Hepatocyte (in vitro differentiated cells): ENCODE measurements at regions not wholly inside any gene's neighbourhood (a gene's known extent, or its start where the extent isn't known, plus 50 kb on each side); places are given as distances from the start of the nearest gene placed in this dataset.

ENCODE experiments used
- DNase-seq: peaks from one replicate; pipeline ENCODE4 v3.0.0-alpha.2; 2016; ENCODE audit warnings: low spot score
- H2AFZ ChIP-seq: fragments of 200-600 bp; sonication (generic); 2 replicates; pipeline ENCODE4 v1.6.0; 2016; ENCODE audit warnings: antibody characterized with exemption, mild to moderate bottlenecking
- H3K27ac ChIP-seq: fragments of 200-600 bp; sonication (generic); 2 replicates; pipeline ENCODE4 v1.5.1; 2016; ENCODE audit warnings: mild to moderate bottlenecking
- H3K27me3 ChIP-seq: fragments of 200-600 bp; sonication (generic); 2 replicates; pipeline ENCODE4 v1.6.1; 2016
- H3K36me3 ChIP-seq: fragments of 200-600 bp; sonication (generic); replicated peaks from 2 replicates; pipeline ENCODE4 v1.5.1; 2016; ENCODE audit warnings: low read depth; ENCODE audit not compliant: insufficient read depth
- H3K4me1 ChIP-seq: fragments of 200-600 bp; sonication (generic); 2 replicates; pipeline ENCODE4 v1.5.1; 2016; ENCODE audit warnings: mild to moderate bottlenecking, moderate library complexity; ENCODE audit not compliant: insufficient read depth
- H3K4me2 ChIP-seq: fragments of 200-600 bp; sonication (generic); 2 replicates; pipeline ENCODE4 v1.6.0; 2016
- H3K4me3 ChIP-seq: fragments of 200-600 bp; sonication (generic); 2 replicates; pipeline ENCODE4 v1.5.1; 2016; ENCODE audit warnings: mild to moderate bottlenecking
- H3K79me2 ChIP-seq: fragments of 200-600 bp; sonication (generic); 2 replicates; pipeline ENCODE4 v1.6.0; 2017; ENCODE audit warnings: mild to moderate bottlenecking
- H3K9me2 ChIP-seq: fragments of 200-600 bp; sonication (generic); replicated peaks from 2 replicates; pipeline ENCODE4 v1.6.0; 2017; ENCODE audit warnings: mild to moderate bottlenecking; ENCODE audit not compliant: insufficient read depth
- H3K9me3 ChIP-seq: fragments of 200-600 bp; sonication (generic); 2 replicates; pipeline ENCODE4 v1.5.1; 2016; ENCODE audit warnings: low read depth, mild to moderate bottlenecking
- H4K20me1 ChIP-seq: fragments of 200-600 bp; sonication (generic); 2 replicates; pipeline ENCODE4 v1.6.0; 2016; ENCODE audit warnings: mild to moderate bottlenecking; ENCODE audit not compliant: insufficient read depth, poor library complexity, severe bottlenecking
- CTCF ChIP-seq: fragments of 200-600 bp; sonication (generic); IDR thresholded peaks from 2 replicates; pipeline ENCODE4 v1.5.1; 2016; ENCODE audit warnings: antibody characterized with exemption, mild to moderate bottlenecking; ENCODE audit not compliant: poor library complexity
- EZH2 ChIP-seq: fragments of 200-600 bp; sonication (generic); IDR thresholded peaks from 2 replicates; pipeline ENCODE4 v1.6.1; 2016; ENCODE audit warnings: antibody characterized with exemption, mild to moderate bottlenecking, borderline replicate concordance
- EZH2phosphoT487 ChIP-seq: fragments of 200-600 bp; sonication (generic); IDR thresholded peaks from one replicate; pipeline ENCODE4 v1.6.1; 2018; ENCODE audit warnings: antibody characterized with exemption, mild to moderate bottlenecking, low read depth, moderate library complexity; ENCODE audit not compliant: unreplicated experiment, severe bottlenecking
- WGBS: methylation state at CpG from one replicate; pipeline ENCODE4 v1.1.6; 2016; ENCODE audit warnings: low lambda C conversion rate; ENCODE audit errors: missing lambda C conversion rate; 5-methylcytosine and 5-hydroxymethylcytosine counted together

- no peaks in the 10 kb centered on the region for H3K4me1 ChIP-seq
- no peak overlapping the region for H3K27ac ChIP-seq
- H3K9me2 ChIP-seq: no peaks in the 10 kb centered on the region
- no peaks in the 10 kb centered on the region for H3K36me3 ChIP-seq
- no peaks in the 10 kb centered on the region for H3K79me2 ChIP-seq
- no peak overlapping the region for H3K4me2 ChIP-seq
- H3K27me3 ChIP-seq: peaks cover 7% of the 10 kb centered on the region
- H3K9me3 ChIP-seq: no peaks in the 10 kb centered on the region
- H3K4me3 ChIP-seq: no peak overlapping the region
- no peak for DNase-seq
- H2AFZ ChIP-seq: no peak overlapping the region
- WGBS: 91% methylated on average over 6 of the region's 6 CpGs
- TF ChIP-seq CTCF (no peak), EZH2phosphoT487 (no peak), EZH2 (no peak)
- H4K20me1 ChIP-seq: no peaks in the 10 kb centered on the region
Measured at GRCh38 chr6:33955566-33955965, 151.8 kb upstream of the MLN start.

GRCh38 chr6:33954453-33954852 is 150.7 kb upstream of the MLN start:
- WGBS: 61% methylated on average over 3 of the region's 3 CpGs
- H3K9me2 ChIP-seq: no peaks in the 10 kb centered on the region
- no peak for DNase-seq

GRCh38 chr6:33953171-33953570 is 149.4 kb upstream of the MLN start:
- WGBS: 84% methylated on average over 3 of the region's 3 CpGs
- Histone ChIP-seq H3K36me3 (no peaks in the 10 kb centered on the region), H3K9me3 (no peaks in the 10 kb centered on the region), H3K4me3 (no peak overlapping the region), H3K27me3 (peaks cover 7% of the 10 kb centered on the region), H3K27ac (no peak overlapping the region), H3K79me2 (no peaks in the 10 kb centered on the region), H3K4me1 (no peaks in the 10 kb centered on the region), H3K4me2 (no peak overlapping the region), H2AFZ (no peak overlapping the region), H4K20me1 (no peaks in the 10 kb centered on the region), H3K9me2 (no peaks in the 10 kb centered on the region)
- no peak for DNase-seq
- TF ChIP-seq EZH2 (no peak), EZH2phosphoT487 (no peak), CTCF (no peak)

More at GRCh38 chr6:33954453-33954852, 150.7 kb upstream of the MLN start:
- no peak overlapping the region for H2AFZ ChIP-seq
- no peak overlapping the region for H3K4me3 ChIP-seq
- H3K79me2 ChIP-seq: no peaks in the 10 kb centered on the region
- H3K4me2 ChIP-seq: no peak overlapping the region
- no peaks in the 10 kb centered on the region for H3K9me3 ChIP-seq
- no peaks in the 10 kb centered on the region for H3K4me1 ChIP-seq
- no peak overlapping the region for H3K27ac ChIP-seq
- peaks cover 7% of the 10 kb centered on the region for H3K27me3 ChIP-seq
- no peak for TF ChIP-seq EZH2
- TF ChIP-seq CTCF: no peak
- TF ChIP-seq EZH2phosphoT487: no peak
- H3K36me3 ChIP-seq: no peaks in the 10 kb centered on the region
- no peaks in the 10 kb centered on the region for H4K20me1 ChIP-seq

GRCh38 chr6:33952016-33952415 is 148.2 kb upstream of the MLN start:
- Histone ChIP-seq H3K9me2 (no peaks in the 10 kb centered on the region), H3K4me1 (no peaks in the 10 kb centered on the region), H2AFZ (no peak overlapping the region), H4K20me1 (no peaks in the 10 kb centered on the region), H3K4me3 (no peak overlapping the region), H3K79me2 (no peaks in the 10 kb centered on the region), H3K4me2 (no peak overlapping the region), H3K27me3 (peaks cover 7% of the 10 kb centered on the region), H3K36me3 (no peaks in the 10 kb centered on the region), H3K9me3 (no peaks in the 10 kb centered on the region), H3K27ac (no peak overlapping the region)
- WGBS: 94% methylated on average over 4 of the region's 4 CpGs
- no peak for DNase-seq
- TF ChIP-seq CTCF (no peak), EZH2phosphoT487 (no peak), EZH2 (no peak)
